ENCODE measurements at regions not wholly inside any gene's neighbourhood (a gene's known extent, or its start where the extent isn't known, plus 50 kb on each side); places are given as distances from the start of the nearest gene placed in this dataset.
A peak's percentile ranks its signal among the peaks of the same experiment; 100 is the strongest.
"Not testable (repeated sequence)": the region's sequence is repeated elsewhere in the genome, so short reads cannot be mapped to it uniquely, and the experiment has no call there.

DNA sequence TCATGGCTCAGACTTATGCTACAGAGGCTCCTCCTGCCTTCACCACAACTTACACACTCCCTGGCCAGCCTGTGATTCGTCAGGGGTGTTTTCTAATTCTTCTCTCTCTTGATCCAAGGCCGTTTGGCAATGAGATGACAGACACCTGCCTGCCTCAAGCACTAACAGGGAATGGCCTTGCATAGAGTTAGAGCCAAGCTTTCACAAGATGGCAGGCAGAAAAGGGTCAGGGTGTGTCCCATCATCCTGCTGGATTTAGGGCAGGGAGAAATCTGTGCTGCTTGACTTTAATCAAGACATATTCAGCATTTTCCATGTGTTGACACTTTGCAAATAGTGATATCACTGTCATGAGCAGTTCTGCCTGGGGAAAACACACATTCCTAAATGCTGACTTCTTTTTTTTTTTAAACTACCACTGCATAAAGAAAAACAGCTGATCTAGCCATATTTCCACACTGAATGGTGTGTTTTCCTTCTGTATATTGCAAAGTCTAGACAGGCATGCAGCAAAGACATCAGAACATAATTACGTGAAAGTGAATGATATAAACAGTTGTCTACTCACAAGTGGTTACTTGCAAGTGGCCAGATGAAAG lies 95.0 kb upstream of the SLC25A48 start:
- peaks cover 9% of the 10 kb centered on the region for H3K4me1 ChIP-seq (ENCODE audit: control insufficient read depth, low read depth, low read length)
- H3K79me1 ChIP-seq (ENCODE audit: low read length) = no peaks in the 10 kb centered on the region
- peak overlapping the region; percentile 12 for H2AK5ac ChIP-seq (ENCODE audit: low read length)
- H3K4me3 ChIP-seq (ENCODE audit: low read length) = no peak overlapping the region
- no peak overlapping the region for H4K8ac ChIP-seq (ENCODE audit: low read depth, low read length)
- no peak overlapping the region for H3K27ac ChIP-seq (ENCODE audit: low read depth, low read length)
- H3K4ac ChIP-seq (ENCODE audit: low read depth, low read length) = no peak overlapping the region
- WGBS (ENCODE audit: extremely low coverage, insufficient coverage, low lambda C conversion rate) = no CpG with 5 or more reads among the region's 3 CpGs
- no peak overlapping the region for H3K18ac ChIP-seq (ENCODE audit: low read length)
- H3K9ac ChIP-seq (ENCODE audit: low read length) = no peak overlapping the region
- H2BK120ac ChIP-seq (ENCODE audit: low read depth, low read length) = no peak overlapping the region
- H3K56ac ChIP-seq (ENCODE audit: low read length) = peak overlapping the region; percentile 54
- H4K5ac ChIP-seq (ENCODE audit: low read length) = no peak overlapping the region
- H3K79me2 ChIP-seq (ENCODE audit: control insufficient read depth, insufficient read depth, low read length) = peaks cover 18% of the 10 kb centered on the region
- DNase-seq = no peak
- H3K27me3 ChIP-seq (ENCODE audit: insufficient read depth, low read length, poor library complexity) = no peaks in the 10 kb centered on the region
- H3K4me2 ChIP-seq (ENCODE audit: low read length) = no peak overlapping the region
- no peak overlapping the region for H2BK15ac ChIP-seq (replicated peaks; ENCODE audit: low read depth)
- H2BK5ac ChIP-seq (ENCODE audit: low read length) = peak overlapping the region; percentile 31
- no peaks in the 10 kb centered on the region for H3K36me3 ChIP-seq (ENCODE audit: control insufficient read depth, insufficient read depth, low read length)
- H3K23ac ChIP-seq (ENCODE audit: low read length) = no peak overlapping the region

DNA sequence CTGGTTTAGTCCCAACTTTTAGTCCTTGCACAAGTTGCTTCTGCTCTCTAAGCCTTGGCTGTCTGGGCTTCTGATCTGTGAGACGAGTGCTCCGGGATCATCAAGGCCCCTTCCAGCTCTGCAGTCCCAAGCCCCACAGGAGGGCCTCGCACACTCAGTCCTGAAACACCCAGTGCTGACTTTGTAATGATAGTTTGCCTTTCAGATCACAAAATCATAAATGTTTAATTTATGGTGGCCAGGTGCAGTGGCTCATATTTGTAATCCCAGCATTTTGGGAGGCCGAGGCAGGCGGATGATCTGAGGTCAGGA lies 95.9 kb upstream of the SLC25A48 start:
- Histone ChIP-seq H3K4me3 (ENCODE audit: low read length) (no peak overlapping the region), H3K4me1 (ENCODE audit: control insufficient read depth, low read depth, low read length) (peaks cover 9% of the 10 kb centered on the region), H3K56ac (ENCODE audit: low read length) (peak overlapping the region; percentile 63), H3K79me1 (ENCODE audit: low read length) (no peaks in the 10 kb centered on the region), H3K36me3 (ENCODE audit: control insufficient read depth, insufficient read depth, low read length) (no peaks in the 10 kb centered on the region), H2BK5ac (ENCODE audit: low read length) (peak overlapping the region; percentile 66), H3K23ac (ENCODE audit: low read length) (no peak overlapping the region), H2BK15ac (replicated peaks; ENCODE audit: low read depth) (no peak overlapping the region), H3K79me2 (ENCODE audit: control insufficient read depth, insufficient read depth, low read length) (peaks cover 22% of the 10 kb centered on the region), H3K4ac (ENCODE audit: low read depth, low read length) (peak overlapping the region; percentile 18), H3K18ac (ENCODE audit: low read length) (peak overlapping the region; percentile 75), H3K9ac (ENCODE audit: low read length) (no peak overlapping the region), H4K8ac (ENCODE audit: low read depth, low read length) (no peak overlapping the region), H2BK120ac (ENCODE audit: low read depth, low read length) (no peak overlapping the region), H2AK5ac (ENCODE audit: low read length) (peak overlapping the region; percentile 28), H3K27me3 (ENCODE audit: insufficient read depth, low read length, poor library complexity) (no peaks in the 10 kb centered on the region), H3K4me2 (ENCODE audit: low read length) (no peak overlapping the region), H3K27ac (ENCODE audit: low read depth, low read length) (no peak overlapping the region), H4K5ac (ENCODE audit: low read length) (no peak overlapping the region)
- no CpG with 5 or more reads among the region's 5 CpGs for WGBS (ENCODE audit: extremely low coverage, insufficient coverage, low lambda C conversion rate)
- DNase-seq = no peak

DNA sequence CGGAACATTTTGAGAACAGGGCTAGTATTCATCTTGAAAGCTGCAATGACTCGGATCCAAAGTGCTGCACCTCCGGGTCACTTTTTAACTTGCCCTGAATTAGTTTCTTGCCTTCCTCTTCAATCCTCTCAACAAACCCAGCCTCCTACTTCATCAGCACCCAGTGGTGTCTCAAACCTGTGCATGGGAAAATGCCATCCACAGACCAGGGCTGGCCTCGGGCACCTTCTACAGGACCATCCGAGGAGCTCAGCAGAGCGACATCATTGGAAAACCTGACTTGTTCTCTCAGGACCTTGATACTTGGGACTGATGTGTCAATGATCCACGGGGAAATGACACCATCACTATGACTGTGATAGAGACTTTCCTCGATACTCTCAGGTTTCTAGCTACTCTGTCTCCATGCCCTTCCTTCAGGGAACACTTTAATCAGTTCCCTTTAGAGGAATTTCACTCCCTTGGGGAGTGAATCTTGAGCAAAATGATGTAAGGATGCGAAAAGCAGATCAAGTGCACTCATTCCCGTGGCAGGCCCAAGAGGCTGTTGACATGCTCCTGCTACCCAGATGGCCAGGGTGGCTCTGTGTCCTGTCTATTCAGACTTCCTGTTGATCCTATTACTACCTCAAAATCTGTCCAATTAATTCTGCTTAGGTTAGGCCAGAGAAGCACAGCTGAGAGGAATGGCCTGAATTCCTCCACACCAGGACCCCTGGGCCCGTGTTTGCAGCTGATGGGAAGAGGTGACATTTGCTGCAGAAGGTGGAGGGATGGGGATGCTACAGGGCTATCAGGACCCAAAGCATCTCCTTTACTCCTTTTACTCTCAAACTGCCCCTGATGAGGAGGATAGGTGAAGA lies 96.5 kb upstream of the SLC25A48 start:
- WGBS (ENCODE audit: extremely low coverage, insufficient coverage, low lambda C conversion rate) = no CpG with 5 or more reads among the region's 11 CpGs
- Histone ChIP-seq H3K4ac (ENCODE audit: low read depth, low read length) (peak overlapping the region; percentile 73), H3K23ac (ENCODE audit: low read length) (no peak overlapping the region), H2AK5ac (ENCODE audit: low read length) (peak overlapping the region; percentile 28), H3K56ac (ENCODE audit: low read length) (peak overlapping the region; percentile 63), H3K79me1 (ENCODE audit: low read length) (no peaks in the 10 kb centered on the region), H4K8ac (ENCODE audit: low read depth, low read length) (no peak overlapping the region), H3K4me1 (ENCODE audit: control insufficient read depth, low read depth, low read length) (peaks cover 9% of the 10 kb centered on the region), H4K5ac (ENCODE audit: low read length) (no peak overlapping the region), H3K27me3 (ENCODE audit: insufficient read depth, low read length, poor library complexity) (no peaks in the 10 kb centered on the region), H3K79me2 (ENCODE audit: control insufficient read depth, insufficient read depth, low read length) (peaks cover 22% of the 10 kb centered on the region), H3K4me2 (ENCODE audit: low read length) (no peak overlapping the region), H3K18ac (ENCODE audit: low read length) (peak overlapping the region; percentile 75), H2BK120ac (ENCODE audit: low read depth, low read length) (peak overlapping the region; percentile 54), H3K9ac (ENCODE audit: low read length) (no peak overlapping the region), H2BK15ac (replicated peaks; ENCODE audit: low read depth) (no peak overlapping the region), H2BK5ac (ENCODE audit: low read length) (peak overlapping the region; percentile 90), H3K36me3 (ENCODE audit: control insufficient read depth, insufficient read depth, low read length) (no peaks in the 10 kb centered on the region), H3K4me3 (ENCODE audit: low read length) (no peak overlapping the region), H3K27ac (ENCODE audit: low read depth, low read length) (peak overlapping the region; percentile 47)
- DNase-seq = peak; percentile 67

DNA sequence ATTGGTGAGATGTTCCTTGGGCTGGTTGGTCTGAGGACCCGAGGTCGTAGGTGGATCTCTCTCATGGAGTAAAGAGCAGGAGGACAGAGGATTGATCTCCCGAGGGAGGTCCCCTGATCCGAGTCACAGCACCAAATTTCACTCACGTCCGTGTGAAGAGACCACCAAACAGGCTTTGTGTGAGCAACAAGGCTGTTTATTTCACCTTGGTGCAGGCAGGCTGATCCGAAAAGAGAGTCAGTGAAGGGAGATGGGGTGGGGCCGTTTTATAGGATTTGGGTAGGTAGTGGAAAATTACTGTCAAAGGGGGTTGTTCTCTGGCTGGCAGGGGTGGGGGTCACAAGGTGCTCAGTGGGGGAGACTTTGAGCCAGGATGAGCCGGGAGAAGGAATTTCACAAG lies 97.5 kb upstream of the SLC25A48 start:
- H3K4ac ChIP-seq (ENCODE audit: low read depth, low read length); H3K4me3 ChIP-seq (ENCODE audit: low read length); H2AK5ac ChIP-seq (ENCODE audit: low read length); H2BK120ac ChIP-seq (ENCODE audit: low read depth, low read length); H4K5ac ChIP-seq (ENCODE audit: low read length); H3K27me3 ChIP-seq (ENCODE audit: insufficient read depth, low read length, poor library complexity); H3K79me1 ChIP-seq (ENCODE audit: low read length); H3K4me1 ChIP-seq (ENCODE audit: control insufficient read depth, low read depth, low read length); H2BK15ac ChIP-seq (replicated peaks; ENCODE audit: low read depth); H3K4me2 ChIP-seq (ENCODE audit: low read length); H3K23ac ChIP-seq (ENCODE audit: low read length); H4K8ac ChIP-seq (ENCODE audit: low read depth, low read length); H3K36me3 ChIP-seq (ENCODE audit: control insufficient read depth, insufficient read depth, low read length): not testable (repeated sequence)
- peaks cover 22% of the 10 kb centered on the region for H3K79me2 ChIP-seq (ENCODE audit: control insufficient read depth, insufficient read depth, low read length)
- DNase-seq = peak; percentile 77
- peak overlapping the region; percentile 67 for H3K27ac ChIP-seq (ENCODE audit: low read depth, low read length)
- H3K9ac ChIP-seq (ENCODE audit: low read length) = peak overlapping the region; percentile 65
- H3K18ac ChIP-seq (ENCODE audit: low read length) = peak overlapping the region; percentile 52
- peak overlapping the region; percentile 50 for H2BK5ac ChIP-seq (ENCODE audit: low read length)
- no CpG with 5 or more reads among the region's 9 CpGs for WGBS (ENCODE audit: extremely low coverage, insufficient coverage, low lambda C conversion rate)
- peak overlapping the region; percentile 79 for H3K56ac ChIP-seq (ENCODE audit: low read length)

DNA sequence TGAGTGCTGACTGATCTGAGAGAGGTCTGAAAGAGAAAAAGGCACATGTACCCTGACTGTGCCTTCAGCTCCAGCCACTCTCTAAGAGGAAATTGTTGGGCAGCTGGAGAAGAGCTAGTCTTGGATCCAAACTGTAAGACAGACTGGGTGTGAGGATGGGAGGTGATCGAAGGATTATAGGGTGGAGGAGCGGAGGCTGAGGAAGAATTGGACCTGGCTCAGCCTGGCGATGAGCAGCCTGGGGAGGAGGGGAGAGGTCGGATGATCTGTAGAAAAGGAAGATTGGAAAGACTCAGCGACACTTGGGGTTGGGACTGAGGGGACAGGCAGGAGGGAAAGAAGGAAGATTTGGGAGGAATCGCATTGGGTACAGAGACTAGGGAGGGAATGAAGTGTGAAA lies 98.6 kb upstream of the SLC25A48 start:
- no peak overlapping the region for H3K18ac ChIP-seq (ENCODE audit: low read length)
- H3K79me2 ChIP-seq (ENCODE audit: control insufficient read depth, insufficient read depth, low read length) = peaks cover 22% of the 10 kb centered on the region
- peak overlapping the region; percentile 65 for H3K9ac ChIP-seq (ENCODE audit: low read length)
- H2AK5ac ChIP-seq (ENCODE audit: low read length) = no peak overlapping the region
- H3K27ac ChIP-seq (ENCODE audit: low read depth, low read length) = peak overlapping the region; percentile 3
- H2BK120ac ChIP-seq (ENCODE audit: low read depth, low read length) = no peak overlapping the region
- peak overlapping the region; percentile 39 for H3K4me3 ChIP-seq (ENCODE audit: low read length)
- no peak for DNase-seq
- peak overlapping the region; percentile 21 for H3K4me2 ChIP-seq (ENCODE audit: low read length)
- no peak overlapping the region for H4K5ac ChIP-seq (ENCODE audit: low read length)
- H3K4me1 ChIP-seq (ENCODE audit: control insufficient read depth, low read depth, low read length) = peaks cover 9% of the 10 kb centered on the region
- H3K4ac ChIP-seq (ENCODE audit: low read depth, low read length) = no peak overlapping the region
- H3K23ac ChIP-seq (ENCODE audit: low read length) = no peak overlapping the region
- H3K79me1 ChIP-seq (ENCODE audit: low read length) = no peaks in the 10 kb centered on the region
- no CpG with 5 or more reads among the region's 6 CpGs for WGBS (ENCODE audit: extremely low coverage, insufficient coverage, low lambda C conversion rate)
- H2BK15ac ChIP-seq (replicated peaks; ENCODE audit: low read depth) = no peak overlapping the region
- H4K8ac ChIP-seq (ENCODE audit: low read depth, low read length) = no peak overlapping the region
- H2BK5ac ChIP-seq (ENCODE audit: low read length) = peak overlapping the region; percentile 36
- no peaks in the 10 kb centered on the region for H3K36me3 ChIP-seq (ENCODE audit: control insufficient read depth, insufficient read depth, low read length)
- H3K27me3 ChIP-seq (ENCODE audit: insufficient read depth, low read length, poor library complexity) = no peaks in the 10 kb centered on the region
- H3K56ac ChIP-seq (ENCODE audit: low read length) = peak overlapping the region; percentile 79
